OCI-LY1 (cell line): ENCODE measurements at regions not wholly inside any gene's neighbourhood (a gene's known extent, or its start where the extent isn't known, plus 50 kb on each side); places are given as distances from the start of the nearest gene placed in this dataset.

Experiments used
- EZH2 ChIP-seq: fragments of 200-600 bp; sonication (generic), shearing (Covaris generic); IDR thresholded peaks from 2 replicates; pipeline ENCODE4 v1.8.0; 2017; ENCODE audit warnings: borderline replicate concordance, mixed run types, mild to moderate bottlenecking, antibody characterized with exemption, low read length, moderate library complexity, mixed read lengths
- TF ChIP-seq, protein P1 (sequence below): fragments of 200-600 bp; sonication (generic), shearing (Covaris generic); IDR thresholded peaks from 2 replicates; pipeline ENCODE4 v1.5.1; 2017; ENCODE audit warnings: mild to moderate bottlenecking, antibody characterized with exemption, low read length, moderate library complexity, mixed read lengths

DNA sequence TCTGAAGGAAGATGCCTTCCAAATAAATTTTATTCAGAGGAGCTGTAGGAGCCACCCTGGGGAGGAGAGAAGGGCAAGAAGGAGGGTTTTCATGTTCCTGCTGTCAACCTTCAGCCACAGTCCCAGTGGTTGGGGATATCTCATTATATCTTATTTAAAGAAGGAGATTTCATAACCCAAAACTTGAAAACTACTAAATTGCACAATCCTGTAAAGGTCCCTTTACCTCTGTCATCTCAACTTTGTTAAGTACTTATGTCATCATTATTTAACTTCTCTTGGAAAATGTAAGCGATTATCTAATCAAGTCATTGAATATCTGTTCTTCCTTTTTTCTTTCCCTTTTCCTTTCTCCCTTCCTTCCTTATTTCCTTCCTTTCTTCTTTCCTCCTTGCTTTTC, 794.5 kb upstream of the IGFBP3 start:
- TF ChIP-seq, protein P1, sequence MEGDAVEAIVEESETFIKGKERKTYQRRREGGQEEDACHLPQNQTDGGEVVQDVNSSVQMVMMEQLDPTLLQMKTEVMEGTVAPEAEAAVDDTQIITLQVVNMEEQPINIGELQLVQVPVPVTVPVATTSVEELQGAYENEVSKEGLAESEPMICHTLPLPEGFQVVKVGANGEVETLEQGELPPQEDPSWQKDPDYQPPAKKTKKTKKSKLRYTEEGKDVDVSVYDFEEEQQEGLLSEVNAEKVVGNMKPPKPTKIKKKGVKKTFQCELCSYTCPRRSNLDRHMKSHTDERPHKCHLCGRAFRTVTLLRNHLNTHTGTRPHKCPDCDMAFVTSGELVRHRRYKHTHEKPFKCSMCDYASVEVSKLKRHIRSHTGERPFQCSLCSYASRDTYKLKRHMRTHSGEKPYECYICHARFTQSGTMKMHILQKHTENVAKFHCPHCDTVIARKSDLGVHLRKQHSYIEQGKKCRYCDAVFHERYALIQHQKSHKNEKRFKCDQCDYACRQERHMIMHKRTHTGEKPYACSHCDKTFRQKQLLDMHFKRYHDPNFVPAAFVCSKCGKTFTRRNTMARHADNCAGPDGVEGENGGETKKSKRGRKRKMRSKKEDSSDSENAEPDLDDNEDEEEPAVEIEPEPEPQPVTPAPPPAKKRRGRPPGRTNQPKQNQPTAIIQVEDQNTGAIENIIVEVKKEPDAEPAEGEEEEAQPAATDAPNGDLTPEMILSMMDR: no peak
- TF ChIP-seq EZH2: no peak
